GM23338 (cell line): ENCODE measurements at regions not wholly inside any gene's neighbourhood (a gene's known extent, or its start where the extent isn't known, plus 50 kb on each side); places are given as distances from the start of the nearest gene placed in this dataset.
"Not testable (repeated sequence)": the region's sequence is repeated elsewhere in the genome, so short reads cannot be mapped to it uniquely, and the experiment has no call there.

ENCODE experiments used
- ATAC-seq: fragments of 200-7000 bp; cut with Tn5 transposase; 3 replicates; pipeline ENCODE4 v1.9.1; 2020
- DNase-seq: peaks from one replicate; pipeline ENCODE4 v3.0.0-alpha.2; 2015; ENCODE audit warnings: low spot score
- H2AFZ ChIP-seq: fragments of 200-600 bp; sonication (generic); 2 replicates; pipeline ENCODE4 v1.8.0; 2016; ENCODE audit warnings: antibody characterized with exemption, mild to moderate bottlenecking, moderate library complexity
- H3F3A ChIP-seq: fragments of 200-600 bp; sonication (generic); replicated peaks from 2 replicates; pipeline ENCODE4 v1.8.0; 2017; ENCODE audit warnings: antibody characterized with exemption, mixed run types, low read depth
- H3K27ac ChIP-seq: fragments of 200-600 bp; sonication (generic); 2 replicates; pipeline ENCODE4 v1.6.1; 2016; ENCODE audit warnings: low read depth
- H3K27me3 ChIP-seq: fragments of 200-600 bp; sonication (generic); 2 replicates; pipeline ENCODE4 v1.8.0; 2016; ENCODE audit warnings: mild to moderate bottlenecking, mixed run types, moderate library complexity; ENCODE audit not compliant: insufficient read depth
- H3K36me3 ChIP-seq: fragments of 200-600 bp; sonication (generic); 2 replicates; pipeline ENCODE4 v1.8.0; 2016; ENCODE audit warnings: mild to moderate bottlenecking; ENCODE audit not compliant: insufficient read depth
- H3K4me1 ChIP-seq: fragments of 200-600 bp; sonication (generic); 2 replicates; pipeline ENCODE4 v1.8.0; 2016; ENCODE audit warnings: mild to moderate bottlenecking, moderate library complexity; ENCODE audit not compliant: insufficient read depth
- H3K4me2 ChIP-seq: fragments of 200-600 bp; sonication (generic); 2 replicates; pipeline ENCODE4 v1.7.1; 2017; ENCODE audit warnings: mixed run types
- H3K4me3 ChIP-seq: fragments of 200-600 bp; sonication (generic); 2 replicates; pipeline ENCODE4 v1.6.1; 2016; ENCODE audit warnings: mixed run types
- H3K79me2 ChIP-seq: fragments of 200-600 bp; sonication (generic); replicated peaks from 2 replicates; pipeline ENCODE4 v1.8.0; 2017; ENCODE audit warnings: mild to moderate bottlenecking; ENCODE audit not compliant: insufficient read depth
- H3K9me2 ChIP-seq: fragments of 200-600 bp; sonication (generic); 2 replicates; pipeline ENCODE4 v1.8.0; 2017; ENCODE audit not compliant: insufficient read depth
- H4K20me1 ChIP-seq: fragments of 200-600 bp; sonication (generic); replicated peaks from 2 replicates; pipeline ENCODE4 v1.8.0; 2017; ENCODE audit warnings: mild to moderate bottlenecking; ENCODE audit not compliant: insufficient read depth
- H3K27ac Mint-ChIP-seq: 2 replicates; pipeline ENCODE4 v1.8.0; 2020; ENCODE audit warnings: inconsistent platforms, mild to moderate bottlenecking, moderate library complexity, mixed read lengths
- H3K27me3 Mint-ChIP-seq: 3 replicates; pipeline ENCODE4 v1.8.0; 2022; ENCODE audit warnings: low read depth, mild to moderate bottlenecking, moderate library complexity, mixed read lengths, inconsistent platforms; ENCODE audit not compliant: insufficient read depth, poor library complexity
- H3K36me3 Mint-ChIP-seq: 3 replicates; pipeline ENCODE4 v1.8.0; 2021; ENCODE audit warnings: low read depth, mild to moderate bottlenecking, inconsistent platforms, moderate library complexity, mixed read lengths
- H3K4me1 Mint-ChIP-seq: 3 replicates; pipeline ENCODE4 v1.8.0; 2020; ENCODE audit warnings: mild to moderate bottlenecking, inconsistent platforms, mixed read lengths
- H3K4me3 Mint-ChIP-seq: 3 replicates; pipeline ENCODE4 v1.8.0; 2021; ENCODE audit warnings: moderate library complexity, mild to moderate bottlenecking, inconsistent platforms, mixed read lengths
- H3K9me3 Mint-ChIP-seq: 3 replicates; pipeline ENCODE4 v1.8.0; 2020; ENCODE audit warnings: moderate library complexity, mild to moderate bottlenecking, inconsistent platforms, mixed read lengths
- EZH2 ChIP-seq: fragments of 200-600 bp; sonication (generic); IDR thresholded peaks from one replicate; pipeline ENCODE4 v1.8.0; 2017; ENCODE audit warnings: antibody characterized with exemption, mild to moderate bottlenecking, low read depth; ENCODE audit not compliant: unreplicated experiment
- POLR2AphosphoS5 ChIP-seq: IDR thresholded peaks from 2 replicates; pipeline ENCODE4 v1.6.1; 2016; ENCODE audit warnings: antibody characterized with exemption, low read depth
- STAT1 ChIP-seq: IDR thresholded peaks from one replicate; pipeline ENCODE4 v1.6.1; 2016; ENCODE audit warnings: antibody characterized with exemption; ENCODE audit not compliant: unreplicated experiment
- TF ChIP-seq, protein P1 (sequence below): IDR thresholded peaks from one replicate; pipeline ENCODE4 v1.6.1; 2018; ENCODE audit warnings: antibody characterized with exemption; ENCODE audit not compliant: unreplicated experiment

DNA sequence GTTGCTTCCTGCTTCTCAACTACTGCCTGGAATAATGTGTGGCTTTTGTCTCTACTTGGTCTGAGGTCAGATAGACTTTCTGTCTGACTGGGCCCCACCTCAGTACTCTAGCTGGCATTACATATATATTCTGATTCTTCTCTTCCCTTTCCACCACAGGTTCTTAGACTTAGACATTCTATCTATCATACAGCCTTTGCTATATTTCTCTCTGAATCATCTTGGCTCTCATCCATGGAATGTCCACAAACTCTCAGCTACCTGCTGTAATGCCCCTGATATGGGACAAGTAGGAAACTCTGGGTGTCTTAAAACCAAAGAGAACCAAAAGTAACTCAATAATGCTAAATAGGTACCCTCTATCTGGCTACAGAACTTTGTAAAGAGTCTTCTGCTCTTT is 170.8 kb upstream of the FAM174A start:
- H3K36me3 Mint-ChIP-seq, H3F3A ChIP-seq, ATAC-seq, H3K36me3 ChIP-seq, H3K4me2 ChIP-seq, H3K4me3 ChIP-seq, H3K4me1 ChIP-seq, H3K27ac Mint-ChIP-seq, H3K79me2 ChIP-seq, H4K20me1 ChIP-seq, H3K9me2 ChIP-seq, H3K4me3 Mint-ChIP-seq, DNase-seq, H2AFZ ChIP-seq, H3K4me1 Mint-ChIP-seq, H3K27ac ChIP-seq, H3K27me3 Mint-ChIP-seq, H3K9me3 Mint-ChIP-seq, H3K27me3 ChIP-seq: not testable (repeated sequence)

DNA sequence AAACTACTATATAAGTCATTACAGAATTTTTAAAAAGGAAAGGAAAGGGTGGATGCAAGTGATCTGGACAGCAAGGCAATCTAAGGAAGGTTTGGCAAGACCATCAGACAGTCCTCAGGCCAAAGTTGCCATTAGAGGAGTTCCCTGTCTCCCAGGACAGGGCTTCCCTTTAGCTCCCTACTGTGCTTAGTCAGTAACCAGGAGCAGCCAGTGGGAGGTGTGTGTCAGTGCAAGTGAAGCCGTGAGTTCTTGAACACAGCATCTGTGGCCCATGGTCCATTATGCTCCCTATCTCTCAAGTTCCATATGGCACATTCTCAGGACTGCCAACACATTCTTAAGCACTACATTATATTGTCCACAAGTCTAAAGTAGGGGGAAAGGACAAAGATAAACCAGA is 175.2 kb upstream of the FAM174A start:
- H2AFZ ChIP-seq, H3K27me3 ChIP-seq, H3K4me1 ChIP-seq, DNase-seq, H3K4me3 Mint-ChIP-seq, H3K27ac Mint-ChIP-seq, H3K4me3 ChIP-seq, H3K9me2 ChIP-seq, H3K36me3 ChIP-seq, H3K27ac ChIP-seq, H3F3A ChIP-seq, H3K9me3 Mint-ChIP-seq, H3K79me2 ChIP-seq, H3K4me2 ChIP-seq, H3K36me3 Mint-ChIP-seq, H4K20me1 ChIP-seq, H3K4me1 Mint-ChIP-seq, H3K27me3 Mint-ChIP-seq: not testable (repeated sequence)
- ATAC-seq, result peak; percentile 71

DNA sequence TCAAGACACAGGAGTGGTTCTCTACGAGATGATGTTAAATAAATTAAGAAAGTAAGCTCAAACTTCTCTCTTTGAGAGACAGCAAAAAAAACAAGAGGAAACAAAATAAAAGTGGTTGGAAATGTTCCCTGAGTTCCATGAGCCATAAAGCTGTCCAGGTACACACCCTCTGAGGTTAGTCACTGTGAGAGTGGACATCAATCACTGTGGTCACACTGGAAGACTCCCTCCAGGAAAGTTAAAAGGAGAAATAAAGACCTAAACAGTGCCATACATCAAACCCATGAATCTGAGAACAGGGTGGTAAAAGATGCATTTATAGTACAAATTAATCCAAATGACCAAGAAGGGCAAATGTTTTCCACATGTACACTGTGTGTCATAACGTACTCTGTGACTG is 188.9 kb upstream of the FAM174A start:
- H3F3A ChIP-seq, H3K27ac ChIP-seq, H3K9me2 ChIP-seq, H3K36me3 ChIP-seq, H3K27me3 Mint-ChIP-seq, H3K27ac Mint-ChIP-seq, DNase-seq, ATAC-seq, H3K4me2 ChIP-seq, H3K4me1 Mint-ChIP-seq, H2AFZ ChIP-seq, H3K4me3 Mint-ChIP-seq, H3K4me3 ChIP-seq, H3K79me2 ChIP-seq, H3K9me3 Mint-ChIP-seq, H3K36me3 Mint-ChIP-seq, H3K27me3 ChIP-seq, H3K4me1 ChIP-seq, H4K20me1 ChIP-seq: not testable (repeated sequence)

DNA sequence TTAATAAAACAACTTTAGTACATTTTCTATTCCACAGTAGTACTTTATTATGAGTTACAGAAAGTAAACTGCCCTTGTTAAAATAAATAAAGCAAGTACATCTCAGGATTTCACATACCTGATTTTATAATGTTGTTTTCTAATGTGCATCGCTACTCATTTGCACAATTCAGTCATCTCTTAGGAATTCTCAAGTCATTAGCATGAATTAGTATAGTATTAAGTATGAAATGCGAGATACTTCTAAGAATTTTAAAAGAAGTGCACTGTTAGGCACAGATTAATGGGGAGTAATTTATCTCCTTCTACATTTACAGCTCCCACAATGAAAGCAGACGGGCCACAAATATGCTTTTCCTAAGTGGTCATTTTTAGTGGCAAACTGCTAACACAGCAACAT is 193.7 kb upstream of the FAM174A start:
- not testable (repeated sequence) for H3K79me2 ChIP-seq, DNase-seq, H3K36me3 ChIP-seq, ATAC-seq, H3K4me2 ChIP-seq, H3K27ac Mint-ChIP-seq, H3F3A ChIP-seq, H3K36me3 Mint-ChIP-seq, H3K27me3 ChIP-seq, H3K4me1 Mint-ChIP-seq, H3K9me2 ChIP-seq, H3K27me3 Mint-ChIP-seq, H2AFZ ChIP-seq, H4K20me1 ChIP-seq, H3K27ac ChIP-seq, H3K4me1 ChIP-seq, H3K4me3 ChIP-seq, H3K4me3 Mint-ChIP-seq, H3K9me3 Mint-ChIP-seq

DNA sequence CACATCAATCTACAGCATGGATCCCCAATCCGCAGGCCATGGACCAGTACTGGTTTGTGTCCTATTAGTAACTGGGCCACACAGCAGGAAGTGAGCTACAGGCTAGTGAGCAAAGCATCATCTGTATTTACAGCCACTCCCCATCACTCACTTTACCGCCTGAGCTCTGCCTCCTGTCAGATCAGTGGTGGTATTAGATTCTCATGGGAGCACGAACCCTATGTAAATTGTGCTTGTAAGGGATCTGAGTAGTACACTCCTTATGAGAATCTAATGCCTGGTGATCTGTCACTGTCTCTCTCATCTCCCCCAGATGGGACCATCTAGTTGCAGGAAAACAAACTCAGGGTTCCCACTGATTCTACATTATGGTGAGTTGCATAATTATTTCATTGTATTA is 212.7 kb upstream of the FAM174A start:
- DNase-seq (no peak), ATAC-seq (no peak)
- H4K20me1 ChIP-seq, result no peaks in the 10 kb centered on the region
- no peaks in the 10 kb centered on the region for H3K9me2 ChIP-seq
- Mint-ChIP-seq H3K9me3 (no peaks in the 10 kb centered on the region), H3K27me3 (peaks cover 2% of the 10 kb centered on the region), H3K4me1 (no peaks in the 10 kb centered on the region), H3K4me3 (no peak overlapping the region), H3K36me3 (no peaks in the 10 kb centered on the region), H3K27ac (no peak overlapping the region)
- no peaks in the 10 kb centered on the region for H3K4me1 ChIP-seq
- H3K79me2 ChIP-seq, result no peaks in the 10 kb centered on the region
- H3F3A ChIP-seq, result no peaks in the 10 kb centered on the region
- H3K4me2 ChIP-seq, result no peak overlapping the region
- H2AFZ ChIP-seq, result no peak overlapping the region; the same call in 1 of the 2 replicates
- no peak overlapping the region for H3K4me3 ChIP-seq
- H3K27ac ChIP-seq, result no peak overlapping the region
- H3K36me3 ChIP-seq, result no peaks in the 10 kb centered on the region
- no peaks in the 10 kb centered on the region for H3K27me3 ChIP-seq
- no peak for TF ChIP-seq POLR2AphosphoS5
- TF ChIP-seq STAT1, result no peak
- no peak for TF ChIP-seq EZH2
- TF ChIP-seq, protein P1, sequence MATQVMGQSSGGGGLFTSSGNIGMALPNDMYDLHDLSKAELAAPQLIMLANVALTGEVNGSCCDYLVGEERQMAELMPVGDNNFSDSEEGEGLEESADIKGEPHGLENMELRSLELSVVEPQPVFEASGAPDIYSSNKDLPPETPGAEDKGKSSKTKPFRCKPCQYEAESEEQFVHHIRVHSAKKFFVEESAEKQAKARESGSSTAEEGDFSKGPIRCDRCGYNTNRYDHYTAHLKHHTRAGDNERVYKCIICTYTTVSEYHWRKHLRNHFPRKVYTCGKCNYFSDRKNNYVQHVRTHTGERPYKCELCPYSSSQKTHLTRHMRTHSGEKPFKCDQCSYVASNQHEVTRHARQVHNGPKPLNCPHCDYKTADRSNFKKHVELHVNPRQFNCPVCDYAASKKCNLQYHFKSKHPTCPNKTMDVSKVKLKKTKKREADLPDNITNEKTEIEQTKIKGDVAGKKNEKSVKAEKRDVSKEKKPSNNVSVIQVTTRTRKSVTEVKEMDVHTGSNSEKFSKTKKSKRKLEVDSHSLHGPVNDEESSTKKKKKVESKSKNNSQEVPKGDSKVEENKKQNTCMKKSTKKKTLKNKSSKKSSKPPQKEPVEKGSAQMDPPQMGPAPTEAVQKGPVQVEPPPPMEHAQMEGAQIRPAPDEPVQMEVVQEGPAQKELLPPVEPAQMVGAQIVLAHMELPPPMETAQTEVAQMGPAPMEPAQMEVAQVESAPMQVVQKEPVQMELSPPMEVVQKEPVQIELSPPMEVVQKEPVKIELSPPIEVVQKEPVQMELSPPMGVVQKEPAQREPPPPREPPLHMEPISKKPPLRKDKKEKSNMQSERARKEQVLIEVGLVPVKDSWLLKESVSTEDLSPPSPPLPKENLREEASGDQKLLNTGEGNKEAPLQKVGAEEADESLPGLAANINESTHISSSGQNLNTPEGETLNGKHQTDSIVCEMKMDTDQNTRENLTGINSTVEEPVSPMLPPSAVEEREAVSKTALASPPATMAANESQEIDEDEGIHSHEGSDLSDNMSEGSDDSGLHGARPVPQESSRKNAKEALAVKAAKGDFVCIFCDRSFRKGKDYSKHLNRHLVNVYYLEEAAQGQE, result no peak
